ENCODE measurements at regions not wholly inside any gene's neighbourhood (a gene's known extent, or its start where the extent isn't known, plus 50 kb on each side); places are given as distances from the start of the nearest gene placed in this dataset.

DNA sequence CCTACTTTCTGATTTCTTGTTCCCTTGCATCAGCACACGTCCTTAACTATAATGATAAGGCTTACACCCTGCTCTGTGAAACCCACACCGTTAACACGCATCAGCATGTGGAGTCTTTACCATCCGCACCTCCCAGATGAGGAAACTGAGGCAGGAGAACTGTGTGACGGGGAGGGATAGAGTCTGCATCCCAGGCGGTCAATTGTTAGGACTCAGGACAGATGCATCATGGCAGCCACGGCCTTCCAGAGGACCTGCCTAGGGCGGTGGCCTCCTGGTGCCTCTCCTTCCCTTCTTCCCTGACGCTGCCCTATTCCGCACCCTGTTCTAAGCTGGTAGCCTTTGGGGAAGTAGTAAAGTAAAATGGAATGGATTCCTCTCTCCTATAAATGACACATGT lies 326.0 kb downstream of the TEX29 start:
- peaks cover 2 to 6% (median 4%) of the 10 kb centered on the region in 3 donors for H3K27me3 Mint-ChIP-seq (ENCODE audit: low read depth in 3 of 3)
- H3K4me3 Mint-ChIP-seq = no peak overlapping the region
- H3K27ac Mint-ChIP-seq = no peak overlapping the region
- H3K36me3 Mint-ChIP-seq = no peaks in the 10 kb centered on the region
- H3K4me1 Mint-ChIP-seq = no peaks in the 10 kb centered on the region
- no peak for DNase-seq
- H3K9me3 Mint-ChIP-seq = no peaks in the 10 kb centered on the region

DNA sequence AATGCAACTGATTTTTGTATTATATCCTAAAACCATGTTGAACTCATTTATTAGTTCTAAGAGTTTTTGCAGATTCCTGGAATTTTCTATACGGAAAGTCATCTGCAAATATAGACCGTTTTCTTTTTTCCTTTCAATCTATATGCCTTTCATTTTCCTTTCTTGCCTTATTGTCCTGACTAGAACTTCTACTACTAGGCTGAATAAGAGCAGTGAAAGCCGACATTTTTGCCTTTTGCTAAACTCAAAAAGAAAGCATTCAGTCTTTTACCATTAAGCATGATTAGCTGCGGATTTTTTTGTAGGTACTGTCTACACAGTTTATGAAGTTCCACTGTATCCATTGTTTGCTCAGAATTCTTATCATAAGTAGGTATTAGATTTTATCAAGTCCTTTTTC lies 328.4 kb downstream of the TEX29 start:
- no peak for DNase-seq
- peaks cover 2 to 7% (median 2%) of the 10 kb centered on the region in 3 donors for H3K27me3 Mint-ChIP-seq (ENCODE audit: low read depth in 3 of 3)
- no peaks in the 10 kb centered on the region for H3K4me1 Mint-ChIP-seq
- H3K4me3 Mint-ChIP-seq = no peak overlapping the region
- no peaks in the 10 kb centered on the region for H3K9me3 Mint-ChIP-seq
- H3K27ac Mint-ChIP-seq = no peak overlapping the region
- H3K36me3 Mint-ChIP-seq = no peaks in the 10 kb centered on the region

DNA sequence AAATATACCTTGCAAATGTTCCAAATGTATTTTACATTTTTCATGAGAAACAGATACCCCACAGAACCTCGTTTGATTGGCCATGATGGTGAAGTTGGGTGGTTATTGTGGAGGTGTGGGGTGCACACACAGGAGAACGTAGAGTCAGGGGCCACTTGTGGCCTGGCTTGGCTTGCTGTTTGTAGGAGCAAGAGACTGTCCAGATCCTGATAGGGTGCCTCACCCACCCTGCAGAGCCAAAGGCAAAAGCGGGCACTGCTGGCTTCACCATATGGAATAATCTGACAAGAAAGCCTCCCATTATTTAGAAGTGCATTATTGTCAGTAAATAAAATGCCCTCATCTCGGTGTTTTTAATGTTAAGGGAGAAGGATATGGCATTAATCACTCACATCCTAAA lies 330.2 kb downstream of the TEX29 start:
- no peak overlapping the region for H3K27ac Mint-ChIP-seq
- DNase-seq = no peak
- H3K4me1 Mint-ChIP-seq = no peaks in the 10 kb centered on the region
- peaks cover 3 to 13% (median 4%) of the 10 kb centered on the region in 3 donors for H3K27me3 Mint-ChIP-seq (ENCODE audit: low read depth in 3 of 3)
- no peaks in the 10 kb centered on the region for H3K36me3 Mint-ChIP-seq
- no peak overlapping the region for H3K4me3 Mint-ChIP-seq
- no peaks in the 10 kb centered on the region for H3K9me3 Mint-ChIP-seq

DNA sequence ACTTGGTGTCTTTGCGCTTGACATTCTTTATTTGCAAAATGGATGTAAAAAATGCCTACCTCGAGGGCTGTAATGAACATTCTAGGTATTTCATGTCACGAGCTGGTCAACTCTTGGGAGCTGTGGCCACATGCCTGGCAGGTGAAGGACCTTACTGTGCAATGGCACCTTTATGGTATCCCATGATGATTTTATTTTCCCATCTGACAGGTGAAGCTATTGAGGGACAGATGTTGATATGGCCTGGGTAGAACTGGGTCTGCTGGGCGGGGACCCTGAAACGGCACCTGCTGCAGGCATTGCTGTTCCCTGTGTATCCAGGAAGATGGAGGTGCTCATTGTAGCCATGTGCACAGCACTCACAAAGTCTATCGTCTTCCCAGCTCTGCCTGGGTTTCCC lies 332.2 kb downstream of the TEX29 start:
- no peaks in the 10 kb centered on the region for H3K4me1 Mint-ChIP-seq
- no peak for DNase-seq
- H3K9me3 Mint-ChIP-seq = no peaks in the 10 kb centered on the region
- H3K4me3 Mint-ChIP-seq = no peak overlapping the region
- H3K27ac Mint-ChIP-seq = no peak overlapping the region
- peaks cover 3 to 9% (median 4%) of the 10 kb centered on the region in 3 donors for H3K27me3 Mint-ChIP-seq (ENCODE audit: low read depth in 3 of 3)
- H3K36me3 Mint-ChIP-seq = no peaks in the 10 kb centered on the region

DNA sequence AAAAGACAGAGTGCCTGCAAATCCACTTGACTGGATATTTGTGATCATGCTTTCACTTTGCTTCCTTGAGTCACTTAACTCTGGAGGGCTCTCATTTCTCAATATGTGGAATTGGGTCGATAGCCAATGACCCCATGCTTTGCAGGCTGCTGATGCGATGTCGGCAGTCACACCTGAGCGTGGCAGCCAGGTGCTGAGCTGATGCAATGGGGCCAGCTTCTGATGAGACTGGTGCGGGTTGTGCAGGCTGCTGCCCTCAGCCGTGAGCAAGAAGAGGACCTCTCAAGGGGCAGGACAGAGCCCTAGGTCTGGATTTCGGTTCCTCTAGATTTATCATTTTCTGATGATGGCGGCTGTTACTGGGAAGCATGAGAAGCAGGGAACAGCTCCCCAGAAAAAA lies 334.1 kb downstream of the TEX29 start:
- no peaks in the 10 kb centered on the region for H3K9me3 Mint-ChIP-seq
- no peak overlapping the region for H3K27ac Mint-ChIP-seq
- no peaks in the 10 kb centered on the region for H3K36me3 Mint-ChIP-seq
- DNase-seq = no peak
- peaks cover 1 to 9% (median 3%) of the 10 kb centered on the region in 3 donors for H3K27me3 Mint-ChIP-seq (ENCODE audit: low read depth in 3 of 3)
- H3K4me1 Mint-ChIP-seq = no peaks in the 10 kb centered on the region
- H3K4me3 Mint-ChIP-seq = no peak overlapping the region

DNA sequence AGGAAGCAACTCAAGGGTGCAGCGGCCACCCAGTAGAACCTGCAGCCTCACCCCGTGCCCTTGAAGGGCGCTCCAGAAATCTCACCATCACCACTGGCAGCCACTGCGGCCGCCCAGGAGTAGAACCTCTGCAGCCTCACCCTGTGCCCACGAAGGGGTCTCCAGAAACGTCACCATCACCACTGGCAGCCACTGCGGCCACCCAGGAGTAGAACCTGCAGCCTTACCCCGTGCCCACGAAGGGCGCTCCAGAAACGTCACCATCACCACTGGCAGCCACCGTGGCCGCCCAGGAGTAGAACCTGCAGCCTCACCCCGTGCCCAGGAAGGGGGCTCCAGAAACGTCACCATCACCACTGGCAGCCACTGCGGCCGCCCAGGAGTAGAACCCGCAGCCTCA lies 336.0 kb downstream of the TEX29 start:
- Mint-ChIP-seq H3K36me3 (no peaks in the 10 kb centered on the region), H3K9me3 (no peaks in the 10 kb centered on the region), H3K4me3 (no peak overlapping the region), H3K27ac (no peak overlapping the region), H3K4me1 (no peaks in the 10 kb centered on the region), H3K27me3 (ENCODE audit: low read depth in 3 of 3) (peaks cover 1 to 9% (median 1%) of the 10 kb centered on the region in 3 donors)
- no peak for DNase-seq

DNA sequence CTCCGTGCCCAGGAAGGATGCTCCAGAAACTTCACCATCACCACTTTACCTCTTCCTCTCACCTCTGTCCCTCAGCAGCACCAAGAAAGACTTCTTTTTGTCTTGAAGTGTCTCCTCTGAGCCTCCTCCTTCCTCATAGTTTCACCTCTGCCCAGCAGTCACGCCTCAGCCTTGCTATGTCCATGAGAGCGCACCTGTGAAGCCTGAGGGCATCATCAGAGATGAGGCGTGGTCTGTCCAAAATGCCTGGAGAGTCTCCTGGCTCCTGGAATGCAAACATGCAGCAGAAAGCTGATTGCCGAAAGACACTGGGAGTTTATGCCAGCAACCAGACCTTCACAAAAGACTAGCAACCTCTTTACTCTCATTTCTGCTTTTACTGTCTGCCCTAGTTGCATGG lies 336.6 kb downstream of the TEX29 start:
- Mint-ChIP-seq H3K36me3 (no peaks in the 10 kb centered on the region), H3K9me3 (no peaks in the 10 kb centered on the region), H3K27ac (no peak overlapping the region), H3K4me1 (no peaks in the 10 kb centered on the region), H3K4me3 (no peak overlapping the region), H3K27me3 (ENCODE audit: low read depth in 3 of 3) (peaks cover 1 to 9% (median 1%) of the 10 kb centered on the region in 3 donors)
- no peak for DNase-seq

DNA sequence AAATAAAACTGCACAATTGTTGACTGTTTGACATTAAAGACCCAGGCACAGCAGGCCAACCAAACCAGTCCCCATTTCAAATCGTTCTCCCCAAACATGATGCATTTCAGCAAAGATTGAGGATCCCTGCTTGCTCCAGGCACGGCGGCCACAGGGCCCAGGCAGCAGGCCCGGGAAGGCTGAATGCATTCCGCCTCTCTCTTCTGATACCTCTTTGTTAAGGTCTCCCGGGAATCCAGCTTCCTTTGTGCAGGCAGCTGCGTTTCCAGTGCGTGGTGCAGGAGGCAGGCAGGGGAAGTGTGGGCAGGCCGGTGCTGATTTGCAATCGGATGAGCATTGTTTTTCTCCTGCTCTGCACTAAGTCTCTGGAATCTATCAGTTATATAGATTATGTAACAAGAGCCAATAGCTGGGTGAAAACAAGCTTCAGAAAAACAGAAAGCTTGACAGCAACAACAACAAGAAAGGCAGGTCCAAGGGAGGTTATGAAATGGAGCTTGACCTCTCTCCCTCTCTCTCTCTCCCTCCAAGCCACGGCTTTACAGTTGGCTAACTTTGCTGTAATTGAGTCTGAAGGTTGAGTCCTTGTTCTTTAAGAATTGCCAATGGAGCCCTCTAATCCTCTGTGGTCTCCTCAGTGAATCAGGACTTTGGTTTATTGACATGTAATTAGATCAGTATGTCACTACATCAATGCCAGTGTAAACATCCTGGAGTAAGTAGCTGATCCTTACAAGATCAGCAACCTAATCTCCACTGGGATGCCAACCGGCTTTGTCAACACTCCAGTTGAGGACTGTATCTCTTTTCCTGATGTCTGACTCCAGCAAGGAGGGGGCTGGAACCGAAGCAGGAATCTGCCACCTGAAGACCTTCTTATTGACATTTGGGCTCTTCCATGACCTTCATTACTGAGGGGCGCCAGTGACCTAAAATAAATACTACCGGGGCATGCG lies 338.0 kb downstream of the TEX29 start:
- H3K27me3 Mint-ChIP-seq (ENCODE audit: low read depth in 3 of 3) = peaks cover 1 to 9% (median 3%) of the 10 kb centered on the region in 3 donors
- no peaks in the 10 kb centered on the region for H3K9me3 Mint-ChIP-seq
- no peaks in the 10 kb centered on the region for H3K36me3 Mint-ChIP-seq
- no peak for DNase-seq
- H3K4me1 Mint-ChIP-seq = no peaks in the 10 kb centered on the region
- no peak overlapping the region for H3K27ac Mint-ChIP-seq
- H3K4me3 Mint-ChIP-seq = no peak overlapping the region

DNA sequence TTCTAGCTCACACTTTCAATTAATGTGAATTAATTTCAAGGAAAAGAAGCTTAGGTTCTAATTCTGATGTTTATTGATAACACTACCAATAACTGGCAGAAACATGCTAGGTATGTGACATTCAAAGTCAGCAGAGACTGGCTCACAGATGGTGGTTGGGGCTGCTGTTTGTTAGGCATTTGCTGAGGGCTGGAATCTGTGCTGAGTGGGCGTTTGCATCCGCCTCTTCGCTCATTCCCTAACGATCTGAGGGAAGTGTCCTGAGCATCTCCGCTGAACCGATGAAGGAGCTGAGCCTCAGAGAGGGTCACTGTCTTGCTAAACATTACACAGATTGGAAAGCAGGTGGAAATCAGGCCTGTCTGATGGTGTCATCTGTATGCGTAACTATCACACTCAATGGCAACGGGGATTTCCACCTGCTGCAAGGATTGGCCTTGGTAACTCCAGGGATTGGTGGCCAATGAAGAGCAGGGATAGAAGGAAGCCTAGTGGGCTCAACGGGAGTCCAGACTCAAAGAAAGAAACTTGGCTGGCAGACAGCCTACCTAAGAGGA lies 338.9 kb downstream of the TEX29 start:
- H3K4me1 Mint-ChIP-seq = no peaks in the 10 kb centered on the region
- no peaks in the 10 kb centered on the region for H3K36me3 Mint-ChIP-seq
- H3K27ac Mint-ChIP-seq = no peak overlapping the region
- no peaks in the 10 kb centered on the region for H3K9me3 Mint-ChIP-seq
- H3K4me3 Mint-ChIP-seq = no peak overlapping the region
- peaks cover 1 to 10% (median 3%) of the 10 kb centered on the region in 3 donors for H3K27me3 Mint-ChIP-seq (ENCODE audit: low read depth in 3 of 3)
- no peak for DNase-seq

DNA sequence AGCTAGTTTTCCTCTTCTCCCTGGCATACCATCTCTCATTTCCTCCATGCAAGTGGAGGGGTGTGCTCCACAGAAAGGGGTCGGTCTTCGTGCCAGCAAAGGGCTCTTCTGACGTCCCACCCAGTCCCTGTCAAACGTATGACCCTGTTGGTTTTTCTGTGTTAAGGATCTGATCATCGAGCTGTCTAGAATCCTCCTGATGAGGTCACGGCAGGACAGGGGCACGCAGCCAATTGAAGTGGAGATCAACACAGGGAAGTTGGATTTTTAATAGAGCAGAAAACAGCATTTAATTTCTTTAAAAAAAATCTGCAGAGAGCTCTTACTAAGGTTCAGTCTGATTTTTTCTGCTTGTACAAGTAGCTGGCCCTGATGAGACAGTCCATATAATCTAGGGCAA lies 339.4 kb downstream of the TEX29 start:
- Mint-ChIP-seq H3K4me1 (no peaks in the 10 kb centered on the region), H3K27ac (no peak overlapping the region), H3K9me3 (no peaks in the 10 kb centered on the region), H3K4me3 (no peak overlapping the region), H3K36me3 (no peaks in the 10 kb centered on the region), H3K27me3 (ENCODE audit: low read depth in 3 of 3) (peaks cover 1 to 6% (median 3%) of the 10 kb centered on the region in 3 donors)
- no peak for DNase-seq

DNA sequence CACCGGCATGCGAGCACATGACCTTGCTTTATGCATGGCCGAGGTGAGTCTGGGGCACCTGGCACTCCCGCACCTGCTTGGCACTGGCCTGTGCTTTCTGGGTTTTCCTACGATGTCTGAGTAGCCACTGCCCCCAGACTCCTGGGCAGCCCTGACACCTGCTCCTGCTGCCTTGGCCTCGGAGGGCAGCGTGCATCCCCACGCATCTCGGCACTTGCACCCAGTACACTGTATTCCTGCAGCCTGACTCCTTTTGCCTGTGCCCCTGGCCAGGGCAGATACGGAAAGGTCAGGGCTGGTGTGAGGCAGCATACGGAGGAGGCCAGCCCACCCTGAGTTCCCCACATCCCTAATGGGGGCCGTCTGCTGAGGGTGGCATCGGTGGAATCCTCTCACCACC lies 340.6 kb downstream of the TEX29 start:
- Mint-ChIP-seq H3K9me3 (no peaks in the 10 kb centered on the region), H3K27me3 (ENCODE audit: low read depth in 3 of 3) (peaks cover 0 to 4% (median 2%) of the 10 kb centered on the region in 3 donors), H3K4me1 (no peaks in the 10 kb centered on the region), H3K4me3 (no peak overlapping the region), H3K36me3 (no peaks in the 10 kb centered on the region), H3K27ac (no peak overlapping the region)
- no peak for DNase-seq

DNA sequence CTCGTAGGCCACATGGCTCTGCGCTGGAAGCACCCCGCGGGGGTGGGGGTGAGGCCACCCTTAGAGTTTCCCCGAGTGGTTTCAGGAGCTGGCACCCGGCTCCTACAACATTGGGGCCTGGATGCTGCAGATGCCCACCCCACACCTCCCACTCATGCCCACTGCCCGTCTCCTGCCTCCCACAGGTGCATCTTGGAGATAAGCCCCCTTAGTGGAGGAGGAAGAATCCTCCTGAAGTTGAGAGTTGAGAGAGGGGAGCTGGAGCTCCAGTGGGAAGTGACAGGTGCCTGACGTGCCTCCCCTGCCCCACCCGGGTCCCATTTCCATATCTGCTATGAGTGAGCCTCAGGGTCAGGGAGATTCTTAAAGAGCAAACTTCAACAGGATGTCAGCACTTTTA lies 341.3 kb downstream of the TEX29 start:
- Mint-ChIP-seq H3K27me3 (ENCODE audit: low read depth in 3 of 3) (peaks cover 0 to 4% (median 2%) of the 10 kb centered on the region in 3 donors), H3K9me3 (no peaks in the 10 kb centered on the region), H3K27ac (no peak overlapping the region), H3K4me3 (no peak overlapping the region), H3K36me3 (no peaks in the 10 kb centered on the region), H3K4me1 (no peaks in the 10 kb centered on the region)
- DNase-seq = no peak

DNA sequence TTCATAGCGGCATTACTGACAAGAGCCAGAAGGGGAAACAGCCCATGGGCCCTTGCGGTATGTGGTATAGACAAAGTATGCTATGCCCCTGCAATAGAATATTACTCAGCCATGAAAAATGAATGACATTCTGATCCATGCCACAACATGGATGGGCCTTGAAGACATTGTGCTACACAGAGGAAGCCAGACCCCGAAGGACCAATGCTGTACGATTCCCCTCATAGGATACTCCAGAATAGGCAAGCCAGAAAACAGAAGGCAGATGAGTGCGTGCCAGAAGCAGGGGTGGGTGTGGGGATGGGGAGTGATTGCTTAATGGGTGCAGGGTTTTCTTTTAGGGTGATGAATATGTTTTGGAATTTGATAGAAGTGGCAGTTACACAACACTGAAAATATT lies 342.0 kb downstream of the TEX29 start:
- H3K27me3 Mint-ChIP-seq (ENCODE audit: low read depth in 3 of 3) = peaks cover 0 to 4% (median 2%) of the 10 kb centered on the region in 3 donors
- no peaks in the 10 kb centered on the region for H3K36me3 Mint-ChIP-seq
- no peak overlapping the region for H3K4me3 Mint-ChIP-seq
- H3K4me1 Mint-ChIP-seq = no peaks in the 10 kb centered on the region
- no peaks in the 10 kb centered on the region for H3K9me3 Mint-ChIP-seq
- no peak for DNase-seq
- no peak overlapping the region for H3K27ac Mint-ChIP-seq

DNA sequence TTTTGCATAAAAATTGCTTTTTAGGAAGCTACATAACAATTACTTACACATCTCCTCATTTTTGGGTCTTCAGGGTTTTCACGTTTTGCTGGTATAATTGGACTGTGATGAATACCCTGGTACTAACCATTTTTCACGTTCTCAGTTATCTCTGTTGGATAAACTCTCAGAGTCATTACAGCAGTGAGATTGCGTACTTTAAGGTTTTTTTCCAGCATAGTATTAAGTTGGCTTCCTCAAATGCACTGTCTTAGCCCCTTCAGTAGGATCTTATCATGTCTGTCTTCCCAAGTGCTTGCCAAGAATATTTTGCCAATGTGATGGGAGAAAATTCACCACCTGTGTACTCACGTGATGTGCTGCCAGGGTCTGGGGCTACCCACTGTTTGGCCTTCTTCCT lies 342.5 kb downstream of the TEX29 start:
- DNase-seq = no peak
- Mint-ChIP-seq H3K9me3 (no peaks in the 10 kb centered on the region), H3K4me3 (no peak overlapping the region), H3K36me3 (no peaks in the 10 kb centered on the region), H3K4me1 (no peaks in the 10 kb centered on the region), H3K27ac (no peak overlapping the region), H3K27me3 (ENCODE audit: low read depth in 3 of 3) (peaks cover 0 to 4% (median 2%) of the 10 kb centered on the region in 3 donors)

Data from immature natural killer cell (primary cell).